ENCODE measurements at regions not wholly inside any gene's neighbourhood (a gene's known extent, or its start where the extent isn't known, plus 50 kb on each side); places are given as distances from the start of the nearest gene placed in this dataset.

DNA sequence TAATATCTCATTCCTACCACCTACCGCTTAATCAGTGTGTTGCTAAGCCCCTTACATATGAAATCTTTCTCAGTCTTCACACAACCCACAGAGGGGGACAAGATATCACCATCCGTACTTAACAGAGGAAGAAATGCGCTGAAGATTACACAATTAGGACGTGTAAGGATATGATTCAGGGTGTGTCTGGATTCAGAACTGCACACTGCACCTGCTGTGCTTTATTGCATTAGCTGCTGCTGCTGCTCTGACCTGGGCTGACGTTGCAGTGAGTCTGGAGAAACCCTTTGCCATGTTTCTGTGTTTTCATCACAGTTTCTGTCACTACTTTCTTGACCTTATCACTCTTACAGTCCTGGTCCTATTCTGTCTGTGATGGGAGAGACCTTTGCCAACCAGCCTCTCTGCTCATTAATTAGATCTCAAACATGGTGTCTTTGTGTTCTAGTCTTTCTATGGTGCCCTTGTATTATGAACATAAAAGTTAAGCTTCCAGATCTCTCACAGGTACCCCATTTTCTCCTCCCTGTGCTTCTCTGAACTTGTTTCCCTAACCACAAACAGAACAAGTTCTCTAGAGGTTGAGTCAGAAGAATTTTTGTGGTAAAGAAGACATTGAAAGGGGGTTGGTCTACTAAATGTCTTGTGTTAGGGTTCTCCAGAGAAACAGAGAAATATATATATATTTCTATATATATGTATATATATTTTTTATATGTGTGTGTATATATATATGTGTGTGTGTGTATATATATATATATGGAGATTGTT is 92.9 kb upstream of the CYP1B1 start:
- Histone ChIP-seq H3K79me2 (ENCODE audit: insufficient read depth) (no peaks in the 10 kb centered on the region), H3K27ac (no peak overlapping the region), H4K20me1 (ENCODE audit: insufficient read depth) (no peaks in the 10 kb centered on the region), H3K27me3 (replicated peaks; ENCODE audit: insufficient read depth) (no peaks in the 10 kb centered on the region), H3F3A (ENCODE audit: insufficient read depth) (peaks cover 14% of the 10 kb centered on the region), H3K9ac (no peak overlapping the region), H3K36me3 (ENCODE audit: low read depth) (no peaks in the 10 kb centered on the region), H3K4me2 (ENCODE audit: unreplicated experiment) (peak overlapping the region; percentile 9), H3K4me3 (no peak overlapping the region), H3K4me1 (ENCODE audit: insufficient read depth) (peaks cover 21% of the 10 kb centered on the region), H3K9me3 (ENCODE audit: low read depth) (no peaks in the 10 kb centered on the region), H2AFZ (no peak overlapping the region; the same call in 1 of the 2 replicates), H3K9me2 (ENCODE audit: insufficient read depth) (no peaks in the 10 kb centered on the region)
- DNase-seq, result peak; percentile 68
- TF ChIP-seq EZH2 (IDR thresholded peaks at IDR 0.05; ENCODE audit: insufficient read depth, poor library complexity, severe bottlenecking) (no peak), EZH2phosphoT487 (IDR thresholded peaks at IDR 0.05; ENCODE audit: insufficient read depth, low read depth) (no peak)
- 75 to 79% methylated on average over 5 of the region's 5 CpGs for WGBS, 2 experiments (ENCODE audit: low coverage in 1 of 2, low lambda C conversion rate in 2 of 2, missing lambda C conversion rate in 2 of 2)
- in situ Hi-C loops (cut with MboI), result no loop called here

DNA sequence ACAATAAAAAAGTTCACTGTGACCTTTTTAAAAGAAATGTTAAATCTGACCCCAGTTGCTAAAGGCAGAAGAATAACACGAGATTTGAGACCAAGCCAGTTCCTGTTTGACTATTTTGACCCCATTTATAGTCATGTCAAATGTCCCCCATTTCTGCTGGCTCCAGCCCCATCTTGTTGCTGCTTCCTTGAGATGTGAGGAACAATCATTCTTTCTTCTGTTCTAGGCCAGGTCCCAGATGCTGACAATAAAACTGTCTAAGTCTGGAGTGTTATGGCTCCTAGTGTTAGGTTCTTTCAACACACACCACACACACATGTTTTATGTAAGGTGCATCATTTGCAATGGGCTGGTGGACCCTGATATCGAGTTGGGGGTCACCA is 92.0 kb upstream of the CYP1B1 start:
- H3K36me3 ChIP-seq (ENCODE audit: low read depth), result no peaks in the 10 kb centered on the region
- no peak overlapping the region for H3K4me3 ChIP-seq
- no peaks in the 10 kb centered on the region for H3K27me3 ChIP-seq (replicated peaks; ENCODE audit: insufficient read depth)
- H3K27ac ChIP-seq, result no peak overlapping the region
- H2AFZ ChIP-seq, result no peak overlapping the region
- no peak overlapping the region for H3K9ac ChIP-seq
- H3K9me2 ChIP-seq (ENCODE audit: insufficient read depth), result no peaks in the 10 kb centered on the region
- H4K20me1 ChIP-seq (ENCODE audit: insufficient read depth), result no peaks in the 10 kb centered on the region
- 0 out of 2 replicates have a peak, but pooled peaks cover 5% of the 10 kb centered on the region for H3F3A ChIP-seq (ENCODE audit: insufficient read depth)
- TF ChIP-seq EZH2 (IDR thresholded peaks at IDR 0.05; ENCODE audit: insufficient read depth, poor library complexity, severe bottlenecking) (no peak), EZH2phosphoT487 (IDR thresholded peaks at IDR 0.05; ENCODE audit: insufficient read depth, low read depth) (no peak)
- H3K4me1 ChIP-seq (ENCODE audit: insufficient read depth), result peaks cover 12% of the 10 kb centered on the region
- H3K79me2 ChIP-seq (ENCODE audit: insufficient read depth), result no peaks in the 10 kb centered on the region
- in situ Hi-C loops (cut with MboI), result no loop called here
- no peak overlapping the region for H3K4me2 ChIP-seq (ENCODE audit: unreplicated experiment)
- DNase-seq, result no peak
- H3K9me3 ChIP-seq (ENCODE audit: low read depth), result no peaks in the 10 kb centered on the region
- WGBS, 2 experiments (ENCODE audit: low coverage in 1 of 2, low lambda C conversion rate in 2 of 2, missing lambda C conversion rate in 2 of 2), result 56 to 63% methylated on average over 2 of the region's 2 CpGs

DNA sequence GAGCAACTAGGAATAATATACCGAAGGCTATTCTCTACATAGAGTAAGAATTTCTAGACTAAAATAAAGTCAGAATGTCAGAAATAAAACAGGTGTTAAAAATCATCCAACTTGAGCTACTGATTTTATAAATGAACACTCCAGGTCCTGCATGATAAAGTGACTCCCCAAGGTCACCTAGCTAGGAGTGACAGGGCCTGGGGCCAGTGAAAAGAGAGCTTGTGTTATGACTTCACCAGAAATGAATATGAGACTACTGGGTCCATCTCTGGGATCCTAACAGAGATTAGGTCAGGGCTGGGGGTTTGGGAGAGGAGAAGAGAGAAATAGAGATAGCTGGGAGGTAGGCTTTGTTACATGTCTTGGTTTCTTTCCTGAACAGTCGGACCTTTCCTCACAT is 89.7 kb upstream of the CYP1B1 start:
- no peak overlapping the region for H2AFZ ChIP-seq
- H3K9ac ChIP-seq, result no peak overlapping the region
- H3K27ac ChIP-seq, result no peak overlapping the region
- in situ Hi-C loops (cut with MboI), result no loop called here
- TF ChIP-seq EZH2 (IDR thresholded peaks at IDR 0.05; ENCODE audit: insufficient read depth, poor library complexity, severe bottlenecking) (no peak), EZH2phosphoT487 (IDR thresholded peaks at IDR 0.05; ENCODE audit: insufficient read depth, low read depth) (no peak)
- DNase-seq, result no peak
- H3F3A ChIP-seq (ENCODE audit: insufficient read depth), result 0 out of 2 replicates have a peak, but pooled peaks cover 5% of the 10 kb centered on the region
- H3K9me3 ChIP-seq (ENCODE audit: low read depth), result no peaks in the 10 kb centered on the region
- no peaks in the 10 kb centered on the region for H3K27me3 ChIP-seq (replicated peaks; ENCODE audit: insufficient read depth)
- no peaks in the 10 kb centered on the region for H3K36me3 ChIP-seq (ENCODE audit: low read depth)
- 92 to 100% methylated on average over 2 of the region's 2 CpGs for WGBS, 2 experiments (ENCODE audit: low coverage in 1 of 2, low lambda C conversion rate in 2 of 2, missing lambda C conversion rate in 2 of 2)
- no peak overlapping the region for H3K4me3 ChIP-seq
- no peaks in the 10 kb centered on the region for H4K20me1 ChIP-seq (ENCODE audit: insufficient read depth)
- H3K4me2 ChIP-seq (ENCODE audit: unreplicated experiment), result no peak overlapping the region
- H3K9me2 ChIP-seq (ENCODE audit: insufficient read depth), result no peaks in the 10 kb centered on the region
- H3K79me2 ChIP-seq (ENCODE audit: insufficient read depth), result no peaks in the 10 kb centered on the region
- peaks cover 11% of the 10 kb centered on the region for H3K4me1 ChIP-seq (ENCODE audit: insufficient read depth)

DNA sequence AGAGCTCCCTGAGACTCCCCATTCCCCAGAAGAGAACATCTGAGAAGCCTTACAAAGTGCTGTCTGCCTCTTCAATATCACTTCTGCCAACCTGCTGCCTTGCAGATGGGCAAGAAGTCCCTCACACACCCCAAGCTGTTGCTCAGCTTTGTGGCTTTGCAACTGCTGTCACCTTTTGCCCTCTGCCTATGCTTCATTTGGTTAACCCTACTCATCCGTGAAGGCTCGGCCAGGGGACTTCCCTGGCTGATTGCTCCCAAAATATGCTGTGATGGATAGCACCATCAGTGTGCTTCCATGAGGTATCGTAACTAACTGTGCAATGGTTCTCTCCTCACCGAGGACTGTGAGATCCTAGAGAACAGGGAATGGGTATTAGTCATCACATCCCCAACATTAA is 88.9 kb upstream of the CYP1B1 start:
- in situ Hi-C loops (cut with MboI), result no loop called here
- H3F3A ChIP-seq (ENCODE audit: insufficient read depth), result 0 out of 2 replicates have a peak, but pooled peaks cover 5% of the 10 kb centered on the region
- H3K79me2 ChIP-seq (ENCODE audit: insufficient read depth), result no peaks in the 10 kb centered on the region
- no peaks in the 10 kb centered on the region for H3K9me2 ChIP-seq (ENCODE audit: insufficient read depth)
- no peak overlapping the region for H3K9ac ChIP-seq
- no peaks in the 10 kb centered on the region for H3K36me3 ChIP-seq (ENCODE audit: low read depth)
- H4K20me1 ChIP-seq (ENCODE audit: insufficient read depth), result no peaks in the 10 kb centered on the region
- 94 to 97% methylated on average over 4 of the region's 4 CpGs for WGBS, 2 experiments (ENCODE audit: low coverage in 1 of 2, low lambda C conversion rate in 2 of 2, missing lambda C conversion rate in 2 of 2)
- H3K27ac ChIP-seq, result no peak overlapping the region
- DNase-seq, result no peak
- no peak overlapping the region for H3K4me2 ChIP-seq (ENCODE audit: unreplicated experiment)
- H3K4me3 ChIP-seq, result no peak overlapping the region
- H3K9me3 ChIP-seq (ENCODE audit: low read depth), result no peaks in the 10 kb centered on the region
- peaks cover 11% of the 10 kb centered on the region for H3K4me1 ChIP-seq (ENCODE audit: insufficient read depth)
- no peak overlapping the region for H2AFZ ChIP-seq
- TF ChIP-seq EZH2 (IDR thresholded peaks at IDR 0.05; ENCODE audit: insufficient read depth, poor library complexity, severe bottlenecking) (no peak), EZH2phosphoT487 (IDR thresholded peaks at IDR 0.05; ENCODE audit: insufficient read depth, low read depth) (no peak)
- no peaks in the 10 kb centered on the region for H3K27me3 ChIP-seq (replicated peaks; ENCODE audit: insufficient read depth)
